ENCODE measurements at regions not wholly inside any gene's neighbourhood (a gene's known extent, or its start where the extent isn't known, plus 50 kb on each side); places are given as distances from the start of the nearest gene placed in this dataset.
"Not testable (repeated sequence)": the region's sequence is repeated elsewhere in the genome, so short reads cannot be mapped to it uniquely, and the experiment has no call there.

DNA sequence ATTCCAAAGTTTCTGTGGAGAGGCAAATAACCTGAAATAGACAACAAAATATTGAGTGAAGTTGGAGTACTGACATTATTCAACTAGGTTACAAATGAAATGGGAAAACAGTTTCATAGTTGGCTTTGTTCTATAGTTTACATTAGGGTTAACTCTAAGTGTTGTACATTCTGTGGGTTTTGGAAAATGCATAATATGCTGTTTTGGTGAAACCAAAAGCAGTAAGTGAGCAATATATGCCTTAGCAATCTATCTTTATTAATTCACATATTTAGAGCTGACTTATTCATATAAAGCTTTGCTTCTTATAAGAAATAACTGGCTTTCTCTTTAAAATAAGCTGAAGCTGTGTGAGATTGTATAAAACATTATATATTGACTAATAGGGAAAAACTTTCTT lies 157.5 kb upstream of the AHI1 start:
- H3K4me3 Mint-ChIP-seq, result no peak overlapping the region
- H3K4me1 Mint-ChIP-seq, result no peaks in the 10 kb centered on the region
- H3K36me3 Mint-ChIP-seq (ENCODE audit: low read depth), result no peaks in the 10 kb centered on the region
- H3K9me3 Mint-ChIP-seq, result peaks cover 7% of the 10 kb centered on the region
- no peak for ATAC-seq (replicated peaks)
- H3K27ac Mint-ChIP-seq, result no peak overlapping the region
- H3K27me3 Mint-ChIP-seq, result peaks cover 4% of the 10 kb centered on the region

DNA sequence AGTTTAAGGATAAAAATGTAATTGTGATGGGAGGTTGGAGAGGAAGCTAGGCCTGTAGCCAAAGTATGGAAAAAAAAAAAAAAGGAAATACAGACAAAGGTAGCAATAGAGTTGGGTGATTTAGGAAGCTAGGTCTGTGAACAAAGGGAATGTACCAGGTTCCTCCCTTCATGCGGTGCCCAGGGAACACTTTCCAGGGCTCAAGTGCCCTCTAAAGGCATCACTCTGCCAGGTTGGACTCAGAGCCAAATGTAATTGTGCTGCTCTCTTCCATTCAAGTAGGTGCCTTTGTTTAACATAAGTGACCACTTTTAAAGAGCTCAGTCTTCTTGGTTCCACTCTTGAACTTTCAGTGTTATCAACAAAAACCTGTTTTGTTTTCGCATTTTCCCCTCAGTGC lies 159.7 kb upstream of the AHI1 start:
- Mint-ChIP-seq H3K36me3 (ENCODE audit: low read depth) (no peaks in the 10 kb centered on the region), H3K27ac (no peak overlapping the region), H3K27me3 (peaks cover 15% of the 10 kb centered on the region)

DNA sequence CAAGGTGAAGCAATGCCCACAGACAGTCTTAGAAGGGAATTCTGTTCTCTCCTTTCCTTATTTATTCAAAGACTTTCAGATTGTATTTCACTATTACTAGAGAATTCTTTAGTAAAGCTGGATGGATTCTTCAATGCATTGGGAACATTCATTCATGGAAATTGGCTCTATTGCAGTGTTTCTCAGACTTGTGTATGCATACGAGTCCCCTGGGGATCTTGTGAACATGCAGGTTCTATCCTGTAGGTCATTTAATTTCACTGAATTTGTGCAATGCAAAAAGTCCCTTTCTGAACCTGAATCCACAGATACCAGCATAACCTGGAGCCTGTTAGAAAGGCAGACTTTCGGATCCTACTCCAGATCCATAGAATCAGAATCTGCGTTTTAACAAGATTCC lies 160.9 kb upstream of the AHI1 start:
- Mint-ChIP-seq H3K4me3 (no peak overlapping the region), H3K9me3 (peaks cover 7% of the 10 kb centered on the region), H3K27ac (no peak overlapping the region), H3K4me1 (no peaks in the 10 kb centered on the region), H3K36me3 (ENCODE audit: low read depth) (no peaks in the 10 kb centered on the region), H3K27me3 (peaks cover 19% of the 10 kb centered on the region)
- no peak for ATAC-seq (replicated peaks)

More for the DNA sequence above, 159.7 kb upstream of the AHI1 start:
- Mint-ChIP-seq H3K4me3 (no peak overlapping the region), H3K9me3 (peaks cover 7% of the 10 kb centered on the region), H3K4me1 (no peaks in the 10 kb centered on the region)
- ATAC-seq (replicated peaks), result no peak

DNA sequence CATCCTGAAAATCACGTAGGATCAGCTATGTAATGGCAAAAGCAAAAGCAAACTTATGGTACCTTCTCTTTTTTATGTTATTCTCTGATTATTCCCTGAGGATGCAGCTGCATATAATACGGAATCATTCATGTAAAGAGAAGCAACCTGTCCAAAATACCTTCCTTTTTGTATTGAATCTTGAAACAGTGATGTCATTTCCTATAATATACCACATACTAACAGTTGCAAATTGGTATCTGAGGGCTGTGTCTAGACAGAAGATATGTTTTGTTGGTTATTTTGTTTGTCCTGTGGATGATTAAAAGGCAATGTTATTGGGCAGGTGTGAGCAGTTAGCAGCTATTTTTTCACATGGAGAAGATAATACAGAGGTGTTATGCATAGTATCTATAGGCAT lies 161.4 kb upstream of the AHI1 start:
- Mint-ChIP-seq H3K27me3 (peaks cover 19% of the 10 kb centered on the region), H3K4me1 (no peaks in the 10 kb centered on the region), H3K36me3 (ENCODE audit: low read depth) (no peaks in the 10 kb centered on the region), H3K27ac (no peak overlapping the region), H3K9me3 (peaks cover 5% of the 10 kb centered on the region), H3K4me3 (no peak overlapping the region)
- ATAC-seq (replicated peaks), result no peak

DNA sequence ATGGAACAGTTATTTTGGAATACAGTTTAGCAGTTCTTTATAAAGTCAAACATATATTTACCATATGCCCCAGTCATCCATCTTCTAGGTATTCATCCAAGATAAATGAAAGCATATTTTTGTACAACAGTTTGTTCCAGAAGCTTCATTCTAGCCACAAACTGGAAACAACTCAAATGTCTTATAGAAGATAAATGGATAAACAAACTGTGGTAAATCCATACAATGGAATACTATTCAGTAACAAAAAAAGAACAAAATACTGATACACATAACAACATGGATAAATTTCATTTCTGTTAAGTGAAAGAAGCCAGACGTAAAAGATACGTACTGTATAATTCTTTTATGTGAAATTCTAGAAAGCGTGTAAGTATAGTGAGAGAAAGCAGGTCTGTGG lies 167.0 kb upstream of the AHI1 start:
- Mint-ChIP-seq H3K9me3 (no peaks in the 10 kb centered on the region), H3K4me1 (no peaks in the 10 kb centered on the region), H3K4me3 (no peak overlapping the region), H3K27me3 (peaks cover 24% of the 10 kb centered on the region), H3K36me3 (ENCODE audit: low read depth) (no peaks in the 10 kb centered on the region), H3K27ac (no peak overlapping the region)
- no peak for ATAC-seq (replicated peaks)

DNA sequence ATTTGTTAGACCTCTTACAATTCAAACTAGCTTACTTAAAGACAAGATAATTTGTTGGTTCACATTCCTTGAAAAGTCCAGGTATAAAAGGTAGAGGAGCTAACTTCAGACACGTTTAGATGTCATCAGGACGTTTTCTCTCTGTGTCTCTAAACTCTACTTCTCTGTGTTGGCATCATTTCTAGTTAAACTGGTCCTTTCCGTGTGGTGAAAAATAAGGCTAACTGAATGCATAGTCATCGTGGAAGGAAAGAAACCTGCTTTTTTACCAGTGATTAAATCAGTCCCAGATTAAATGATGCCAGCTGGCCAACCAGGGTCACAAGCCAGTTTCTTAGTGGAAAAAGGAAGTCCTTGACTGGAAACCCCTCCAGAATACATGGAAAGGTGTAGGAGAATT lies 168.4 kb upstream of the AHI1 start:
- Mint-ChIP-seq H3K36me3 (ENCODE audit: low read depth) (no peaks in the 10 kb centered on the region), H3K27ac (no peak overlapping the region), H3K4me3 (no peak overlapping the region), H3K9me3 (no peaks in the 10 kb centered on the region), H3K4me1 (no peaks in the 10 kb centered on the region), H3K27me3 (peaks cover 24% of the 10 kb centered on the region)
- ATAC-seq (replicated peaks), result no peak

DNA sequence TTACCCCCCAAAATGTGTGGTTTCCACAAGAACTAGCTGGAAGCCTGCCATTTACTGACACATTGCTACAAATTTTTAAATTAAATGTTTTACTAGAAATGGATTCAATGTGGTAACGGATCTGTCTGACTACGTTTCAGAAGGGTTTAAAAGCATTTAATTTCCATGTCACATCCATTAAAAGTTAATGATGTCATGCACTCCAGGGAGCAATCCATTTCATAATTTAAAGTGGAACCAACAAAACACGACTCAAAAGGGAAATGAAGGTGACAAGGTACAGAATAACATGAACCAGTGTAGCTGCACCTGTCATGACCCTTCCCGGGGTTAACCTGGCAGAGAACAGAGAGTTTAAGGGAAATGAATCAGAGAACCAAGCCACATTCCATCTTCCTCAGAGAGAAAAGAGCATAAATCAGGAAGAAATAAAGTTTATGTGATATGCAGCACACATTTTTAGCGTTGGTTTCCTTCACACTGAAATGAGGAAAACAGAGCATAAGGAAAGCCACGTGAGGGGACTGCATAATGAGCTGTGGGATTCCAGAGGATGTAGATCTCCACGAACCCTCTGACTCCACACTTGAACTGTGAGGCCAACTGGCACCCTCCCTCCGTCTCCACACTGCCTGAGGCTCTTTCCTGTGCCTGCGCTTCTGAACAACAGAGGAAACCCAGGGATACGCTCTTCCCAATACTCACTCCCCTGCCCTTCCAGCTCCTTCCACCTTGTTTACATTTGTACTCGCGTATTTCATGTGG lies 170.3 kb upstream of the AHI1 start:
- H3K27ac Mint-ChIP-seq, result no peak overlapping the region
- no peaks in the 10 kb centered on the region for H3K9me3 Mint-ChIP-seq
- H3K4me3 Mint-ChIP-seq, result no peak overlapping the region
- no peaks in the 10 kb centered on the region for H3K36me3 Mint-ChIP-seq (ENCODE audit: low read depth)
- no peaks in the 10 kb centered on the region for H3K4me1 Mint-ChIP-seq
- peaks cover 11% of the 10 kb centered on the region for H3K27me3 Mint-ChIP-seq
- no peak for ATAC-seq (replicated peaks)

DNA sequence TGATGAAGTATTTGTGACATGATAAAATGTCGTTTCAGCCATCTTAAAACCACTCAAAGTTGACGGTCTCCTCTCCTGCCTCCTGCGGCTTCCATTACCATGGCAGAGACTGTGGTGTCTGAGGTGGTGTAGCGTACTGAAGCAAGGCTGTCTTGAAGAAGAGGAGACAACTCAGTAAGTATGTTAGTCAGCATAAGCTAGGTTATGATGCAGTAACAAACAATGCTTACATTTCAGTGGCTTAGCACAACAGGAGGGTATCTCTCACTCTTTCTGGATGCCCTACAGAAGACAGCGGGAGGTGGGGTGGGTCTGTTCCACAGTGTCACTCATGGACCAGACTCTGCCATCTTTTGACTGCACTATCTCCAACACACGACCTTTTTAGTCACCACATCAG lies 174.7 kb upstream of the AHI1 start:
- H3K9me3 Mint-ChIP-seq, result no peaks in the 10 kb centered on the region
- H3K4me1 Mint-ChIP-seq, result no peaks in the 10 kb centered on the region

DNA sequence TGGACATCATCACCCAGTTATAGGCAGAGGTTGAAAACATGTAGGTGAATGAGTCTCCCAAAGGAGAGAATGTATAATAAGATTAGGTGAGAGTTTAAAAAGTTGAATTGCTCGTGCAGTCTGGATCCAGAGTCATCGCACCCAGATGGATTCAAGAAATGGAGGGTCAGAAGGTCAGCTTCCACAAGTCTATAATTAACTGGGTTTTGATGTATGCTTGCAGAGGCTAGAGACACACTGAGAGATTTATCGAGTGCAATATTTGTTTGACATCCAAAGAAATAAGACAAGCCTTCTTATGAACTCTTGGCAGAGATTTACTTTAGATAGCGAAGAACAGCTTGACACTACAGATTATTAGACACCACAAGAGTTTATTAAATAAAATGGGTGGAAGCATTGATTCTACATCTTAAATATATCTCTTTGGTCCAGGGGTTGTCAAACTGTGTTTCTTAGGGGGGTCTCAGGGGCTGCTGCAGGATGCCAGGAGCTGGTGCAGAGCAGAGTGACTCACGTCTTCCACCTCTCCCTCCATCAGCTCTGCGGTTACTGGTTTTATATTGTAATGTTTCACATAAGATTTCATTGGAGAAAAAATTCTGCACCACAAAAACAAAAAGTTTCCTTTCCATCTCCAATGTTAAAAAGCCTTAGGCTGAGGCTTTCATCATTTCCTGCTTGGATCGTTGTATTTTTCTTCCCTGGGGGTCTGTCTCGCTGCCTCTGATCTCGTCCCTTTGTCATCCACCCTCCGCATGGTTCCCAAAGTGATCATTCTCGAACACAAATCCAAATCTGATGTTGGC lies 176.2 kb upstream of the AHI1 start:
- H3K27ac Mint-ChIP-seq, result no peak overlapping the region
- no peak for ATAC-seq (replicated peaks)
- H3K36me3 Mint-ChIP-seq (ENCODE audit: low read depth), result no peaks in the 10 kb centered on the region
- H3K27me3 Mint-ChIP-seq, result no peaks in the 10 kb centered on the region
- no peaks in the 10 kb centered on the region for H3K4me1 Mint-ChIP-seq
- no peaks in the 10 kb centered on the region for H3K9me3 Mint-ChIP-seq
- H3K4me3 Mint-ChIP-seq, result no peak overlapping the region

More for the DNA sequence above, 174.7 kb upstream of the AHI1 start:
- no peak for ATAC-seq (replicated peaks)
- Mint-ChIP-seq H3K27ac (no peak overlapping the region), H3K4me3 (no peak overlapping the region), H3K27me3 (peaks cover 4% of the 10 kb centered on the region), H3K36me3 (ENCODE audit: low read depth) (no peaks in the 10 kb centered on the region)

DNA sequence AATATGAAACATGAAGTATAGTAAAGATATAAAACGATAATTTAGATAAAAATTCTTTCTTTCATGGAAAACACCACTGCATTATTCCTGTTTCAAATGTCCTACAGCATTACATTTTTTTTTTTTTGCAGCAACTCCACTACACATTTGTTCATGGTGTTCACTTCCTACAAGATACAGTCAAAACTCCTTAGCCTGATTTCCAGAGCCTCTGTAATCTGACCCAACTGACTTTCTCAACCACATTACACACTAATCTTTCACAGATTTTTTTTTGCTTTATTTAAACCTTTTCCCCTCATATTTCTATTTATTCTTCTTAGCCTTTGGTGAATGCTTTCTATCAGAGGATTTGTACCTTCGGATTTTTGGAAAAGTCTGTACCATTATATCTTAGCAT lies 176.5 kb upstream of the PDE7B start:
- ATAC-seq (replicated peaks), result no peak
- Mint-ChIP-seq H3K27me3 (no peaks in the 10 kb centered on the region), H3K27ac (no peak overlapping the region), H3K4me1 (no peaks in the 10 kb centered on the region), H3K9me3 (no peaks in the 10 kb centered on the region), H3K36me3 (ENCODE audit: low read depth) (no peaks in the 10 kb centered on the region), H3K4me3 (no peak overlapping the region)

DNA sequence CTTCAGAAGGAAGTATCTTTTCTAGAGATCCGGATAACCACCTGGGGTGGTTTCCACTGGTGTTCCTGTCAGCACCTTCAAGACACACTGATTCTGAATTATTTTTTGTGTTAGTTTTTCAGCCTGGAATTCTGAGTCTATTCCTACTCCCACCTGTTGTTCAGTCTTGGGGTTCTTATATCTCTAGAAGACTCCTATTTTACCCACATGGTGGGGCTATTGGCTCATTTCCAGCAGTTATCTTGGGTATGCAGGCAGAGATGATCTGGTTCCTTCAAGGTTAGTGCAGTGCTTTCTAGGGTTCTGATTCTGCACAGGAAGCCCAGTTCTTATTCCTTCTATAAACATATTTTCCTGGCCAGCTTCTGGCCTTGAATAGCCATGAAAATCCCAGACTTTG lies 175.6 kb upstream of the PDE7B start:
- no peak for ATAC-seq (replicated peaks)
- H3K4me3 Mint-ChIP-seq, result no peak overlapping the region
- no peaks in the 10 kb centered on the region for H3K36me3 Mint-ChIP-seq (ENCODE audit: low read depth)
- H3K27ac Mint-ChIP-seq, result no peak overlapping the region
- no peaks in the 10 kb centered on the region for H3K4me1 Mint-ChIP-seq
- no peaks in the 10 kb centered on the region for H3K27me3 Mint-ChIP-seq
- H3K9me3 Mint-ChIP-seq, result no peaks in the 10 kb centered on the region

DNA sequence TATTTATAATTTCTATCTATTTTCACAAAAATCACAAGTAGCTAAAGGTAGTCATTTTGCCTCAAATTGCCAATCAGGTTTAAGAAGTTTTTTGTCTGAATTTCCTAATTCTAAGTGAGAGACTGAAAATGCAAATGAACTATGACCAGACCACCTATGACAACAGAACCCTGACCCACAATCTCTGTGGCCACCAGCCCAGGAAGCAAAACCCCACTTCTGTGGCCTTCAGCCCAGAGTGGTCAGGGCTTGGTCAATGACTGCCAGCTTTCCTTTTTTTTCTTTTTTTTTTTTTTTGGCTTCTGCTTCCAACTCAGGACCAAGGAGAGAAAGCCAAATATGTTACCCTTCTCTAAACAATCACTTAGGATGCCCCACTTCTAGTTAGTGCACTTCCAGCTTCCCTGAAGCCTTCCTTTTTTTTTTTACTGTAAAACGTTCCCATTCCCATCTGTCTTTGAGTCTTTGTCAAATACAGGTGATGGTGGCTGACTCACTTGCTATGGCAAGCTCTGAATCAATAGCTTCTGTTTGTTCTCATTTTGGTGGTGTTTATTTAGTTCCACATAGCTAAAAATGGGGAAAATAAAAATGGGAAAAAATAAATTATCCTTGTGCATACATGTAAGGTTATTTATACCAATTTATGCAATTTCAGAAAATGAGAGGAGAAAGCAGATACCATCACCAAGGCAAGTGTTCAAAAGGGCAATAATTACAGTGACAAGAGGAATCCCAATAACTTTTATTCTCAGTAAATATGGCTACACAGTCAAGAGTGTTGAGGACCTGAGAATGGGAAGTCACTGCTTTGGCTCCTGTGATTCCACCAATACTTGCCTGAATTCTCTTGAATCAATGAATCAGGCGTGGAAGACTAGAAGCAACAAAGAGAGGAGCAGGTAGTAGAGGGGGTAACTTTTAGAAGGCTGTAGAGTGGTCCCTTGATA lies 170.3 kb upstream of the PDE7B start:
- no peaks in the 10 kb centered on the region for H3K9me3 Mint-ChIP-seq
- no peak overlapping the region for H3K27ac Mint-ChIP-seq
- H3K36me3 Mint-ChIP-seq (ENCODE audit: low read depth), result no peaks in the 10 kb centered on the region
- H3K4me1 Mint-ChIP-seq, result no peaks in the 10 kb centered on the region
- no peak for ATAC-seq (replicated peaks)
- H3K4me3 Mint-ChIP-seq, result no peak overlapping the region
- peaks cover 15% of the 10 kb centered on the region for H3K27me3 Mint-ChIP-seq

DNA sequence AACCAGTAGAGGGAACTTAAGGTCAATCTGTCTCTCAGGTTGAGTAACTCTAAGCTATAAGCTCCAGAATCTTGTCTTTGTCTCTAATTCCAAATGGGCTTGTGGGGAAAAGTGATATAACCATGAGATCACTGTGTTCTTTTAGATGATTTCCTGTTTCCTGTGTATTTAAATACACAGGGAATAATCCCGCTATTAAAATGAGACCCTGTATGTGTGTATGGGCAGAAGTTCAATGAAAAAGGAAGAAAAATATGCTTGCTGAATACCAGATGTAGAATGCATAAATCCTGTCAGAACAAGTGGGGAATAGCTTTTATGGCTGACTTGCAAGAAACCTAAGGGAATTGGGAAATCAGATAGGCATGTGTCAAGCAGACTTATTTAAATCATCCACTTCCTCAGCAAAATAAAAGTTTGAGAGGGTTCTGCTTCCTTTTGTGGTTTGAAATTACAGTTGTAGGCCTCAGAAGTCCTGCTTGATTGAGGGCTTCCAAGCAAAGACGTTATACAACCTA lies 164.7 kb upstream of the PDE7B start:
- no peak for ATAC-seq (replicated peaks)
- H3K36me3 Mint-ChIP-seq (ENCODE audit: low read depth), result no peaks in the 10 kb centered on the region
- no peak overlapping the region for H3K27ac Mint-ChIP-seq
- H3K4me3 Mint-ChIP-seq, result no peak overlapping the region
- H3K9me3 Mint-ChIP-seq, result no peaks in the 10 kb centered on the region
- no peaks in the 10 kb centered on the region for H3K4me1 Mint-ChIP-seq
- H3K27me3 Mint-ChIP-seq, result peaks cover 9% of the 10 kb centered on the region

DNA sequence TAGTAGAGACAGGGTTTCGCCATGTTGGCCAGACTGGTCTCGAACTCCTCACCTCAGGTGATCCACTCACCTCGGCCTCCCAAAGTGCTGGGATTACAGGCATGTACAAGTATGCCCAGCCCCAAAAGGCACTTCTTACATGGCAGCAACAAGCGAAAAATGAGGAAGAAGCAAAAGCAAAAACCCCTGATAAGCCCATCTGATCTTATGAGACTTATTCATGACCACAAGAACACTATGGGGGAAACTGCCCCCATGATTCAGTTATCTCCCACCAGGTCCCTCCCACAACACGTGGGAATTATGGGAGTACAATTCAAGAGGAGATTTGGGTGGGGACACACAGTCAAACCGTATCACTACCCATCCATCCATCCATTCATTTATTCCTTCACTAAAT lies 163.0 kb upstream of the PDE7B start:
- H3K27me3 Mint-ChIP-seq, result peaks cover 13% of the 10 kb centered on the region
- H3K4me1 Mint-ChIP-seq; H3K27ac Mint-ChIP-seq; H3K4me3 Mint-ChIP-seq; ATAC-seq (replicated peaks); H3K9me3 Mint-ChIP-seq; H3K36me3 Mint-ChIP-seq (ENCODE audit: low read depth): not testable (repeated sequence)
